Activated naive CD4-positive, alpha-beta T cell treated with Interleukin-2 at 50 U/mL for 16 hours (primary cell): ENCODE measurements at regions not wholly inside any gene's neighbourhood (a gene's known extent, or its start where the extent isn't known, plus 50 kb on each side); places are given as distances from the start of the nearest gene placed in this dataset.
"Not testable (repeated sequence)": the region's sequence is repeated elsewhere in the genome, so short reads cannot be mapped to it uniquely, and the experiment has no call there.

Experiments used
- DNase-seq: peaks from one replicate; pipeline ENCODE4 v3.0.0-alpha.2; 2020

DNA sequence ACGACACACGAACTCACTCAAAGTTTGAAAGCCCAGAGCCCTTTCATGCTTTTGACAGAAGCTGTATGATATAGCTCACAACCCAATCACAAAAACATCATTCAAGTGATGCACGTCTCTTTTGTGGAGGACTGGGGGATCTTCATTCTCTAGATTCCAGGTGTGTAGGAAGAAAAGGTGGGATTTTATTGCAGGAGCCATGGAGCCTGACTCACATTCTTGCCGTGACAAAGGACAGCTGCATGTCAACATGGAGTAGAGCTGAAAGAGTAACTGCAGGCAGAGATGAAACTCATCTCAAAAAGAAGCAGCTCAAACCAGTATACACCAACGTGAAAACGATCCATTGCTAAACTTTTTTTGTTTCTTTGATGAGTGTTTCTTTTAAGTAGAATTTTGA is 50.9 kb upstream of the PDE1A start:
- DNase-seq: no peak

GRCh38 chr2:182481676-182482075 is 54.8 kb upstream of the PDE1A start:
- no peak for DNase-seq

- no peak for DNase-seq
These were observed 55.7 kb upstream of the PDE1A start for GRCh38 chr2:182482511-182482910.

DNA sequence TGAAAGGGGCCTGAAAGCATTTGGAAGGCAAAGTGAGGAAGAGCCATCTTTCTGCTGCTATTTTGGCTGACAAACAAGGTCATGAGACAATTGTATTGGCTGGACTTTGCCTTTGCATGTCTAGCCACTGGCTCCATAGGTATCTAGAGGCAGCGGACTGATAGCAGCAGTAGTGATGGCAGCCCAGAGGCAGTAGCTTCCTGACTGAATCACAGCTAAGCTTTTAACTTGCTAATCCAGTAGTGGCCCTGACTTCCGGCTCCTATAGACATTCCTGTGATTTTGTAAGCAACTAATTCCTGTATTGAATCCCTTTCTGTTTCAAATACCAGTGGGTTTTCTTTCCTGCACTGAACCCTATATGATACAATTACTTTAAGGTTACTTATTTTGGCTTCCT is 69.8 kb upstream of the PDE1A start:
- no peak for DNase-seq

GRCh38 chr2:182499706-182500470 is 73.1 kb upstream of the PDE1A start:
- DNase-seq: no peak

DNA sequence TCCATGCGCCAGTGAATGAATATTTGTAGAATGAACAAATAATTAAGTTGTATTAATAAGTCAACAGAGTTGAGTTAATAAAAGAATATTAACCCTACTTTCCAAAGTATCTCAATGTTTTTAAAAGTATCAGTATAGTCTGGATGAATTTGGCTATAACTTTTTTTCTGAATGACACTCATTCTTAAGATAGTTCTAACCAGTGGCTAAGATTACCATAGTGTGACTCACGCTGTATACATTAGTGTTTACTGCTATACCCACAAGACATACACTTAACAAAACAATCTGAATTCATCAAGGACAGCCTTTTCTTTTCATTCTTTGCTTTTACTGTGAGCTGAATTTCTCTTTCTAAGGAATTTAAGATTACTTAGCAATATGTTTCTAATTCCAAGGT is 77.0 kb upstream of the PDE1A start:
- DNase-seq: no peak

DNA sequence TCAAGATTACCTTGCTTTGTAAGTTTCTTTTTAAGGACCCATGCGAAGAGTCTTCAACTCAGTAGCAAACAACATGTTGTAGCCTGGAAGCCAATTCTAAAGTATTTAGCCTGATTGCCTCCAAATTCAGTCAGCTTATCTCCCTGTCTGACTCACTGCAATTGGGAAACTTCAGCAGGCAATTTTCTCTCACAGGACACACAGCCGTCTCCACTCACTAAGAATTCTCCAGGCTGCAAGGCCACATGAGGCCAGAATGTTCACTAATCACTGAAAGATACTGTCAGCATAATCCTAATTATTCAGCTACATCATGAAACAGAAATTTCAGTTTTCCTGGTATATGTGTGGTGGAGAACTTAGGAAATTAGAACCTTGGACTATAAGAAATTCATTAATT is 78.1 kb upstream of the PDE1A start:
- no peak for DNase-seq

- no peak for DNase-seq
These were observed 79.8 kb upstream of the PDE1A start for GRCh38 chr2:182506606-182507005.

GRCh38 chr2:182508583-182508982 is 81.7 kb upstream of the PDE1A start:
- not testable (repeated sequence) for DNase-seq

- no peak for DNase-seq
These were observed 82.4 kb upstream of the PDE1A start for GRCh38 chr2:182509216-182509615.

DNA sequence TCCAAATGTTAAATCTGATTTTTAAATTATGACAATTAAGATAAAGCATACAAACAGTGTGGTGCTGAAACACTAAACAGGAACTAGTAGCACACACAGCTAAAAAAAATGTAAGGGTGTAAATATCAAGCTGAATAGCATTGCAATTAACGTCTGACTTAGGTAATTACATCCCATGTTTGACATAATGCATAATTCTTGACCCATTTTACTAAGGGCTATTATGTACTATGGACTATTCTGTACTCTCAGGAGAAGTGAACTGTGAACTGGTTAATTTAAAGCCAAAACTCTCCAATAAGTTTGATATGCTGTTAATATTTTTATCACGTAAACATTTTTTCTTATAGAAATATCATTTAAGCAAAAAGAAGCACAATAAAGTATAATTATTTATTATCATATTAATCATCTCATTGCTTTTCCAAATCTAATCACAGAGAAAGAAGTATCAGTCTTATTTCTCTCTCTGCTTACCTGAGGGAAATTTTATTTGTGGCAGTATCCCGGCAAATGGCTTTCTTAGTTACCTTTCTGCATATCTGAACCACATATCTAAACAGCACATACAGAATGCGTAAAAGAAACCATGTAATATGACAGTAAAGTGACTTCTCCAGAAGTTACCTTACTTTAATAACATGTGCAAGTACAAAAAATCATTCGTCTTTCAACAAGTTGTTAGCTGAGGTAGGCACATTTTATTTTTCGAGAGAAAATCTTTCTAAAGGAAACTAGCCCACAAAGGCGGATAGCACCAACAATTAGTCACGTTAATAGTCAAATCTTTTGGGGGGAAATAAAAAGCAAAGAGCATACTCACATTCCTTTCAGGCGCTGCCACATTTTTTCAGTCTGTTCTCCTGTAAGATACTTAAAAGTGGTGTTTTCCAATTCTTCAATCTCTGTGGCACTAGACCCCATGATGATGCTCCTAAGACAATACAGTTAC is 94.9 kb upstream of the PDE1A start:
- DNase-seq: no peak

- no peak for DNase-seq
These were observed 95.6 kb upstream of the PDE1A start for GRCh38 chr2:182522405-182522896.

DNA sequence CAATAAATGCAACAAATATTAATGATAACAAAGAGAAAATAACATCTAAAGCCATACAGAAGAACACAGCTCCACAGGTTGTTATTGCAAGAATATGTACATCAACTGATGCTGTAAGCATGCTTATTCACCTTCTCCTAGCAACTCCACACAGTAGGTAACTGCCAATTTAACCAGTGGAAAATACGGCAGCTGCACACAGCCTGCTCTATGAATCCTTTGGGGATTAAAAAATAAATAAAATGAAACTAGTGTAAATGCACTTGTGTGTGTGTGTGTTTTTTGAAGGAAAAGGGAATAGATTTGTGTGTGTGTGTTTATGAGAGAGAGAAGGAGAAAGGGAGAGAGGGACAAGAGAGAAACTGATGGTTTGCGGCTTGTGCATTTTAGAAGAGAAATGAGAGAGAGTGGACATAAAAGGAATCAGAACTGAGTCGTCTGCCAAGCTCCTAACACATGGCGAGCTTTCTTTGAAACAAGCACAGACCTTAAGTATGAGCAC is 96.2 kb upstream of the PDE1A start:
- DNase-seq: no peak

DNA sequence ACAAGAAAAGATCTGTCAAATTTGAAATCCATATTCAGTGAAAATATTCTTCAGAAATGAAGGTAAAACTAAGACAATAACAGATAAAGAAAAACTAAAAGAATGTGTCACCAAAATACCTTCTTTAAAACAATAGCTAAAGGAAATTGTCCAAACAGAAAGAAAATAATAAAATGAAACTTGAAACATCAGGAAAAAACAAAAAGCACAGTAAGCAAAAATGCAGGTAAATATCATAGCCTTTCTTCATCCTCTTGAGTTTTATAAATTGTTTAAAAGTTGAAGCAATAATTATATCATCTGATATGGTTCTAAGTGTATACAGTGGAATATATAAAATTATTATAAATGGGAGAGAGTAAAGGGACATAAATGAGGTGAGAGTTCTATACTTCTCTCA is 103.8 kb upstream of the PDE1A start:
- DNase-seq: no peak

- no peak for DNase-seq
These were observed 113.4 kb upstream of the PDE1A start for GRCh38 chr2:182540252-182540651.

- DNase-seq: no peak
These were observed 114.4 kb upstream of the PDE1A start for GRCh38 chr2:182541268-182541667.

GRCh38 chr2:182542501-182543258 is 115.8 kb upstream of the PDE1A start:
- DNase-seq: no peak

DNA sequence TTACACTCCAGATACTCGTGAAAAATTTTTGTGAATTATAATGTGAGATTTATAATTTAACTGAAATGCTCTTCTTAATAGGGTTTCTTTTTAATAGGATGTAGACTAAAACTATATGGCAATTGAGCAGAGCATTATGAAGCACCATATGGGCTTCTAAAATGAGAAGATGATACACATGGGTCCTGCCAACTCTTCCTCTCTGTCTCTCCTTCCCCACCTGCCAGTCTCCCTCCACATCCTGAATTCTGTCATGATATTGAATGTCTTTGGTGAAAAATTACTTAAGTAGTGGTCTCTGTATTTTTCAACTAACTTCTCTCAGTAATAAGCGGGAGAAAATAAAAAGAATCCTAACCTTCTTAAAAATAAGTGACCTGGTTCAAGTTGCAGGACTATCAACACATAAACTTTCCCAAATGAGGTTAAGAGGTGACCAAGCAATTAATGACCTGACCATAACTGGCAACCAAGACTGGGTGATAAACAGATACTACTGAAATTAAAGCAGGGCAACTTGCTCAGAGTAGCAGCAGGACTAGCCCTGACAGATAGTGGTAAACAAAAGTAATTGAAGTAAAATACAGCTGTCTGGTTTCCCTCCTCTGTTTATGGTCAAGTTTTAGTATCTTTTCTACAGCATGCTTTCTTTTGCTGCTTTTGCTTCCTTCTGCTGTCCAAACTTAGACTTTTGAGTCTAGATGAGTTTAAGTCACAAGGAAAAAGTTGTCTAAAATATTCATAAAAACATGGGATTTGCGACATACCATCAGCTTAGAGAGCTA is 117.1 kb upstream of the PDE1A start:
- DNase-seq: no peak

DNA sequence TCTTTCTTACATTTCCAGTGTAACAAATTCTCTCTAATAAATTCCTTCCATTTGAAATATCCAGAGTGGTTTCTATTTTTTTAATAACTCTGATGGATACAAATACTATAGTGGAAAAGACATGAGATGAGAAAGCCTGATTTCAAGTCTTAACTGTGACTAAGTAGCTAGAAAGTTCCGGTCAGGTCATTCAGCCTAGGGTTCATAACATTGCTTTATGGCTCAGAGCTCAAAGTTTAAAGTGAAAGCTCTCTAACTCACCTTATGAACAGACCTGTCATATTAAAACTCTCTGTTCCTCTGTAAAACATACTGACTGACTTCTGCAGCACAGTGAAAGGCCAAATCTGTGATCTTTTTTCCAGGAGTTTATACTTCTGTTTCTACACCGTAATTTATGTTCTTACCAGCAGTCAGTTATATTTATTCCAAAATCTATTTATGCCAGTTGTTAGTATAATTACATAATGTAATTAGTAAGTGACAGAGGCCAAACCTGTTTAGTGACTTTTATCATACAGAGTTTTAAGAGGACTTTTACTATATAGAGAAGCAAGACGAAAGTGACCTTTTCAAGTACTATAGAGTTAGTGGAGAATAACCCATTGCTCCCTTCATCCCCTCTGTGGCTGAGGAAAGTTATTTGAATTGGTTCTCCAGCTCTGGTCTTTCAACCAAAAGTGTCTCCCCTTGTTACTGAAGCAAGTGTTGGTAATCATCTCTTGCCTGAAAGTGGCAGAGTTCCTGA is 118.8 kb upstream of the PDE1A start:
- no peak for DNase-seq

- DNase-seq: no peak
These were observed 121.5 kb upstream of the PDE1A start for GRCh38 chr2:182548031-182548950.
